HG03196 (cell line): ENCODE measurements at regions not wholly inside any gene's neighbourhood (a gene's known extent, or its start where the extent isn't known, plus 50 kb on each side); places are given as distances from the start of the nearest gene placed in this dataset.
"Not testable (repeated sequence)": the region's sequence is repeated elsewhere in the genome, so short reads cannot be mapped to it uniquely, and the experiment has no call there.

Experiments
- ATAC-seq: cut with Tn5 transposase; IDR thresholded peaks from one replicate; pipeline ENCODE4 v1.9.1; 2021; ENCODE audit not compliant: unreplicated experiment

DNA sequence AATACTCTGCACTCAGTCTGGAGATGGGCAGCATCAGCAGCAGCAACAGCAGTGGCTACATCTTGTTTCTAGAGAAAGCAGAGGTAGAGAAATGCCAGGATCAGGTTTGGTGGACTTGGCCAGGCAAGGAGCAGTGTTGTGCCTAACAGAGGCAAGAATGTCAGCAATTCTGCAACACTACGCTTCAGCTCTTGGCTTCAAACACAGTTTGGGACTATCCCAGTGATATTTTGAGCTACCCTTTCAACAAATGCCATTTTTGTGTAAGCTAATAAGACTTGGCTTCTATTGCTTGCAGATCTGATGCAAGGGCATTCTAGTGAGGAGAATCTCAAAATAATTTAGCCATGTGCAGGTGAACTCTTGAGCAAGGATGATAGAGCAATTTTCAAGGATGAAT, 271.3 kb downstream of the PCDH20 start:
- no peak for ATAC-seq

DNA sequence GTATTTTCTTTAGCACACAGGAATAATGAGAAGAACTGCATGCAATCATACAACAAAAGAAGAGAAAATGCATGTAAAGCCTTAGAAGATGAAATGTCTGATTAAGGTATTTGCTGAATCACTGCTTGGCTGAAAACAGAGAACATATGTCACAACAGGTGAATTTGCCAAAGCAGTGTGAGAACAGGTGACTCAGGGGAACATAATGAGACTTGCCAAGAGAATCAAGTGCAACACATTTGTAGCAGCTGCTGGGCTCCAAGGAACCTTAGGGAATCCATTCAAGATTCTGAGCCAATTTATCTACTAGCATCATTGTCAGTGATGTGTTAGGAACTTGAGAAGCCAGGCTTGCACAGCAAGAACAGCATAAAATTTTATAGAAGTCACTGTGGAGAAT, 273.1 kb downstream of the PCDH20 start:
- no peak for ATAC-seq

DNA sequence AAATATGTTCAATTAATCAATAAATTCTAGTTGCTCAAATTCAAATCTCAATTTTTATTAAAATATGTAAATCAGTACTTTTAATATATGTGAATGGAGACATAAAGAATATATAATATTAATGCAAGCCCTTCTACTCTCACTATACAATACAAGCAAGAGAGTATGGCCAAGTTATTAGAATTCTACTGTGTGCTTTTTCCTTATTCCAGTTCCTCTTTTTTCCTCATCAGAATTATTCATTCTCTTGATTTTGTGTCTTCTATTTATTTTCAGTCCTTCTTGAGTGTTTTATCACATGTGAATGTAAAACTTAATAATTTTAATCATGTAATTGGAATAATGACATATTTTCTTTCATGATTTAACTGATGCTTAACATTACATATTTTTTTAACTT, 276.8 kb downstream of the PCDH20 start:
- no peak for ATAC-seq

DNA sequence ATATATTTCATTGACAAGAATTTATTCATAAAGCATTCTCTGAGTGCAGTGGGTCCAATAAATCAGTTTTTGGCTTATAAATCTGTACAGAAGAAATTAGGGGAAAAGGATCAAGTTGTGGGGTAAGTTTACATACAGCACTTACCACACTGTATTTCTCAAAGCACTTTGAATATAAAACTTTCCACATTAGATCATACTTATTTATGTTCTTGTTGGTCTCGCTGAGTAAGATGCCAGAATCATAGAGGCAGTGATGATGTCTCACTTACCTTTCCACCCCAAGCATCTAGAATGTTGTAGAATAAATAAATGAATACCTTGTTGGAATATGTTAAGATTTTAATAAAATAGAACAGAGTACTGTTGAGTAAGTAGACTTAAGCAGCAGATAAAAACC, 279.1 kb downstream of the PCDH20 start:
- no peak for ATAC-seq

DNA sequence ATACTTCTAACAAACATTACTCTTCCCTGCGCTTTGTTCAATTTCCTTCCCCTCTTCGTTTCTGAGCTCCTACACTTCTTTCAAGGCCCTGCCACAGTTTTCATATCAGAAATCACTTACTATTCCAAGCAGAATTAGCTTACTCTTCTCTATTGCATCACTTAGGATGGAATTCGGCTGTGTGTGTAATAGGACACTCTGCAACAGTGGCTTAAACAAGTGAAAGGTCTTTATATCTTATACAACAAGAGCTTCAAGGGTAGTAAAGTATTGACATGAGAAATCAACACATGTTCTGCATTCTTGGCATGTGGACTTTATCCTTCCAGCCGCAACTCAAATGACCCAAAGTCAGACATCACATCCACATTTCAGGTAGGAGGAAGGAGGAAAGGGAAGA, 279.6 kb downstream of the PCDH20 start:
- no peak for ATAC-seq

DNA sequence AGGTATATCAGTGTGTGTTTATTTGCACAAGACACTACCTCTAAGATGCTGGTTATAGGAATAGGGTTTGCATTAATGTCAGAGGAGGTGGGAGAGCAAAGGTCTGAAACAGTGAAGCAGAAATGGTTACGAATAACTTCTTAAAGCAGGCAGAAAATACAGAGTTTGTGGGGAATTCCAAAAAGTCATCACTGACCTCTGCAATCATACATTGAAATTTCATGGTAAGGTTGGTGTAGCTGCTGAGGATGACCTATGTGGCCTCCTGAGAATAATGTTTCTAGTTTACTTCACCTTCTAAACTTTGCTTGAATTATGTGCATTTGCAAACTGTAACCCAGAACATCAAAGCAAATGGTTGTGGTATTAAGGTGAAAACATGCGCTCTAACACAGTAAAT, 280.1 kb downstream of the PCDH20 start:
- no peak for ATAC-seq

DNA sequence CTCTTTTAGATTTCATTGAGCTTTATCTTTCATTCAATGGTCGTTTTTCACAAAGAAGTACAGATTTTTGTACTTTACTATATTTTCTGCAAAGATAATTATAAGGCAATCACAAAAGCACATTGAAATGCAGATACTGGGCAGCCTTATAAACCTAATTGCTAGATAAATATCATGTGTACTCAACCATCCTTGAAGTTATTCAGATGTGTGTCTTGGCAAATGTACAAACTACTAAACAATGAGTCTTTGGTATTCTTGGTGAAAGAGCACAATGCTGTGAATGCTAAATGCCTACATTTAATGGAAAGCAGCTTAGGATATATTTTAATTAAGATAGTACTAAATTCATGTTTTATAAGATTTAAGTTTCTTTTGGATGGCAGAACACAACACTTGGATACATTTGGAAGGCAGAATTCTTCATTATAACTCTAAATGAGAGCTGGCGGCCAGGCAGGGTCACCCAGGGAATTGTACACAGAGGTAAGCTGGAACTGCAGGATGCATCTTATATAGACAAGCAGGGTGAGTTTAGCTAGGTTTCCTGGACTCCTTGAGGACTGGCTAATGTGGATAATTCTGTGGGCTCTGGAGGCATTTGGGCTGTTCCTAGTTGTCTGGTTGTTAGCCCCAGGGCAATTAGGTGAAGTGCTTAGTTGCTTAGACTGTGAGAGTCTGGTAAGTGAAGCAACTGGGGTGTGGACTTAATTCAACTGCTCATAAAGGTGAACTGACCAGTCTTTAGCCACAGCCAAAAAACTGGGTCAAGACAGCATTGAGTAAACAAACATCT, 286.6 kb downstream of the PCDH20 start:
- ATAC-seq = no peak

DNA sequence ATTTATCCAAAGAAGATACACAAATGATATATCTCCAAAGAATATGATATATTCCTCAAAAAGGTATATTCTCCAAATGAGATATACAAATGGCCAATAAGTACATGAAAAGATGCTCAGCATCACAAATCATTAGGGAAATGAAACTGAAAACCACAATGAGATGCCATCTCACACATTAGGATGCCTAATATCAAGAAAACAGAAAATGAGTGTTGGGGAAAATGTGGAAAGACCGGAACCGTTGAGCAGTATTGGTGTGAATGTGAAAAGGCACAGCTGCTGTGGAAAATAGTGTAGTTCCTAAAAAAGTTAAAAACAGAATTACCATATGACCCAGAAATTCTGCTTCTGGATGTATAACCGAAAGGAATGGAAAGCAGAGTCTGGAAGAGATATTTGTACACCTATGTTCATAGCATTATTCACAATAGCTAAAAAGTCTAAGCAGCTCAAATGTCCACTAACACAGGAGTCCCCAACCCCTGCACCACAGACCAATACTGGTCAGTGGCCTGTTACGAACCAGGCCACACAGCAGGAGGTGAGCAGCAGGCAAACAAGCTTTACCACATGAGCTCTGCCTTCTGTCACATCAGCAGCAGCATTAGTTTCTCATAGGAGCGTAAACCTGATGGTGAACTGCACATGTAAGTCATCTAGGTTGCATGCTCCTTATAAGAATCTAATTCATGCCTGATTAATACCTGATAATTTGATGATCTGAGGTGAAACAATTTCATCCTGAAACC, 291.9 kb downstream of the PCDH20 start:
- ATAC-seq = no peak

DNA sequence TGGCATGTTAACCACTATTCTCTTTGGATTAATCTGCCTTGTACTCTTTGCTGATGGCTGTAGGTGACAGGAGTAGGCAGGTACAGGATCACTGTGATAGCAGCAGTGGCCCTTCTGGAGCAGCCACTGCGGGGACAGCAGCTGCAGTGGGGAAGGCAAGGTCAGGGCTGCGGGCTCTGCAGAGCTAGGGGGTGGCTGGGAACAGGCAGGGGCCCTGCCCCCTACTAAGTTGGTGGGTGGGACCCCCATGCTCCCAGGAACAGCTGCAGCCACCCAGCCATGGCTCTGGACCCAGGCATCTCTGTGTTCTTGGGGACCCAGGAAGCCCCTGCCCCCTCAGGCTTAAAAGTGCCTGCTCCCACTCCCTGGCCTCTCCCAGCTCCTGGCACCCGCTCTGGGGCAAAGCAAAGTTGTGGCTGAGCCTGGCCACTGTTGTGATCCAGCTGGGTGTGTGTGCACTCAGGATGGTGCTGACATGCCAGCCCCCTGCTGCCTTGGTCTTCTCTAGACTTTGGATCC, 302.4 kb downstream of the PCDH20 start:
- ATAC-seq = no peak

DNA sequence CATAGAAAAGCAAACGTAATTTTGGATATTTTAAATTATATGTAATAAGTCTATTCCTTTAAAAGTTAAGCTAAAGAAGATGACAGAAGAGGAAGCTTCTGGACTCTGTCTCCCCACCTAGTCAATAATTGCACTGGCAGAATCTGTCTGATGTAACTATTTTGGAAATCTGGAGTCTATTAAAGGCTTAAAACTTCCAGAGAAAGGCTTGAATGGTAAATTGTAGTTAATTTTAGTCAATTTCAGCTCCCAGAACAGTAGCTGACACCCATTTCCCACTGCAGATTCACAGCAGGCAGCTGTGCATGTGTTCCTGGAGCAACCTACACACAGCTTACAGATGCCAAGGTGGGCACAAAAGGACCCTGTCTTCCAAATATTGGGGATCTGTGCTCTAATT, 304.1 kb downstream of the PCDH20 start:
- ATAC-seq = no peak

DNA sequence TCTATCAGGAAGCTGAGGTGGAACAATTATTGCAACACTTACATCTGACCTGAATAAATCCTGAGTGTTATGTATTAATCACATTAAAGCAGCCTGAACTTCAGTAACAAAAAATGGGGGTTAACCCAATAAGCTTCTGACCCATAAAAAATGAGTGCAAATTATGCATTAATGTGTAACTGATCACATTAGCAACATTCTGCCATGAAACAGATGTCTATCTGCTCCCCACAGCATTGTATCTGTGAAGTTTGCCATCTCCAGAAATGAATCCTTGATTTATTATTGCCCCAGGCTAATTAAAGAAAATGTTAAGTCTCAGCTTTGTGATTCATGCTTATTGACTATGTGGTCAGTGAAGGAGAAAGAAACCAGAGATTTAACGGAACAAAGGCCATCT, 304.9 kb downstream of the PCDH20 start:
- ATAC-seq = no peak

DNA sequence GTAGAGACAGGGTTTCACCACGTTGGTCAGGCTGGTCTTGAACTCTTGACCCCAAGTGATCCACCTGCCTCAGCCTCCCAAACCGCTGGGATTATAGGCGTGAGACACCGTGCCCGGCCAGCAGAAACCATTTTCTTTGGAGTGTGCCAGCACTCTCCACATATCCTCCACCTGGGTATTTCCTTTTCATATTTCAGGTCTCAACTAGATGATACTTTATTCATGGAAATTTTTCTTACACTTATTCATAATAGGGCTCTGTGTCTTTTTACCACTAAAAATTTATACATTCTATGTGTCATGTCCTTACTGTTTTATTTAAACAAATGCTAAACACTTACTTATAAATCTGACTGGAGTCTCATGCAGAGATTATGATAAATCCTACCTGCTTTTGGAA, 305.9 kb downstream of the PCDH20 start:
- no peak for ATAC-seq

DNA sequence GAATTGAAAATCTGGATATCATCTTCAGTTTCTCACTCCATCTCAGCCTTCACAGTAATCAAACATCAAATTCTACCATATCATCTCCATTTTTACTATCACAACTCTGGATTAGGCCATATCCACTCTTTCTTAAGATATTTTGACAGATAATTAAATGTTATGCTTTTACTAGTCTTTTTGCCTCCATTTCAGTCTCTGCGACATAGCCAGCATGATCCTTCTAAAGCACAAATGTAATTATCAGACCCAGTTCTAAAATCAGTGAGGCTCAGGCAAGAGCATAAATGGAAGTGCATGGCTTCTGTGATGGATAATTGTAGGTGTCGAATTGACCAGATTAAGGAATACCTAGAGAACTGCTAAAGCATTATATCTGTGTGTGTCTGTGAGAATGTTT, 307.7 kb downstream of the PCDH20 start:
- ATAC-seq = no peak

DNA sequence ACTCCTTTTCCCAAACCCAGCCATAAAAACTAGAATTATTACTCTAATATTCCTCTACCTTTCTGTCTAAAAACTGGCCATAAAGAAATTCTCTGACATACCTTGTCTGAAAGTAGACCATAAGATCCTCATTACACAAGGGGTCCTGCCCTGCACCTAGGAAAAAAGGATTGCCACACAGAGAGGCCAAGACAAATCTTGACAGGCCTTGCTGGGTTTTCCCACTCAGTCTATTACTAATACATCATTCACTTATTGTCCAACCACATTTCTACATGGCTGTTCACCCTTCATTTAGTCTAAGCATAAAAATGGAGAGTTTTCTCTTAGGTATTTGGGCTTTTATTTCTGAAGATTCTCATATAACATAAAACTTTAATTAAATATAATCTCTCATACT, 319.8 kb downstream of the PCDH20 start:
- ATAC-seq = no peak

DNA sequence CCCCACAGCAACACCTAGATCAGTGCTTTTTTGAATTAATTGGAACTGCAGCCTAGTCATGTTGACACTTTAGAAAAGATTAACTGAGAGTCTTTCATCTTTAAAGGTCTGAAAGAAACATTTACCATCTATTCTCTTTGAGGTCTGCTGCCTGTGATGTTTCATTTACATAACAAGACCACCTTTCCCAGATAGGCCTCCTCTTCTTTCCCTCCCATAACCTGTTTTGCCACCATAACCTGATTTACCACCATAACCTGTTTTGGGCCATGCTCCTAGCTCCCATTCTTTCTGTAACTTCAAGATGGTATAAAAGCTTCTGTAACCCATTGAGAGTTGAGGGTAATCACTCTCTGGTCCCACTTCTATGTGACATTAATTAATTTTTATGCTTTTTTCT, 320.8 kb downstream of the PCDH20 start:
- ATAC-seq = no peak

DNA sequence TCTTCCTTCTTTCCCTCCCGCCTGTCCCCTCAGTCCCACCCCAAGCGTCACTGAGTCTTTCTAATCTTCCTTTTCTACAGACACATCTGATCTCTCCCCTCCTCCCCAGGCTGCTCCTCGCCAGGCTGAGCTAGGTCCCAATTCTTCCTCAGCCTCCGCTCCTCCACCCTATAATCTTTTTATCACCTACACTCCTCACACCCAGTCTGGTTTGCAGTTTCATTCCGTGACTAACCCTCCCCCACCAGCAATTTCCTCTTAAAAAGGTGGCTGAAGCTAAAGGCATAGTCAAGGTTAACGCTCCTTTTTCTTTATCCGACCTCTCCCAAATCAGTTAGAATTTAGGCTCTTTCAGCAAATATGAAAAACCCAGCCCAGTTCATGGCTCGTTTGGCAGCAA, 325.8 kb downstream of the PCDH20 start:
- not testable (repeated sequence) for ATAC-seq

DNA sequence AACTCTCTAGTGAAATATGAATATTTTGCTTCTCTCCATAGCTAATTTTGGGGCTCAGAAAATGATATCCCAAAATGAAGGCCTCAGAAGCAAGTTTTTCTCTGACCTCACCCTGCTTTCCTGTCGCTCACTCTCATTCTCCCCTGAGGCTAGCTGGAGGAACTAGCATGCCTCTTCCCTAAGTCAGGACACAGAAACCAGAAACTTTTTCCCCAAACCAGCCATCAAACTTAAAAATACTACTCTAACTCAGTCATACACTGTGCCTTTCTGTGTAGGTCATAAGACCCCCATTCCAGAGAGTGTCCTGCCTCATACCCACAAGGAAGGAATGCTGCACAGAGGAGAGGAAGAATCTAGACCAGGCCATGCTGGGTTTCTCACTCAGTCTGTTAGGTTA, 329.6 kb downstream of the PCDH20 start:
- ATAC-seq = no peak

DNA sequence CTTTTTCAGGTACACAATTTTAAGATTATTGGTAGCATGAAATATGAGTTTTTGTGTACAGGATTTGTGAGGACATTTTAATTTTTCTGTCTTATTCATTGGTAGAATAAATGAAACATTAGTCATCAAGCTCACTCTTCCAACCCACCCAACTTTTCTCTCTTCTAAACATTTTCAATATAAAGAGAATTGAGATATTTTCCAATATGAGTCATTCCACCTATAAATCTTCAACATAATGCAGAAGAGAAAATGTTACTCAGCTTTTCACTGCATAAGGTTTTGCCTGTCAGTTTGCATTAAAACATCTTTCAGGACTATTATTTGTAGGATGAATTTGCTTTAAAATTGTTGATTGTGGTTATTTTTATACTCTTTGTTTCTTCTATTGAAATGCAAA, 330.7 kb downstream of the PCDH20 start:
- no peak for ATAC-seq

DNA sequence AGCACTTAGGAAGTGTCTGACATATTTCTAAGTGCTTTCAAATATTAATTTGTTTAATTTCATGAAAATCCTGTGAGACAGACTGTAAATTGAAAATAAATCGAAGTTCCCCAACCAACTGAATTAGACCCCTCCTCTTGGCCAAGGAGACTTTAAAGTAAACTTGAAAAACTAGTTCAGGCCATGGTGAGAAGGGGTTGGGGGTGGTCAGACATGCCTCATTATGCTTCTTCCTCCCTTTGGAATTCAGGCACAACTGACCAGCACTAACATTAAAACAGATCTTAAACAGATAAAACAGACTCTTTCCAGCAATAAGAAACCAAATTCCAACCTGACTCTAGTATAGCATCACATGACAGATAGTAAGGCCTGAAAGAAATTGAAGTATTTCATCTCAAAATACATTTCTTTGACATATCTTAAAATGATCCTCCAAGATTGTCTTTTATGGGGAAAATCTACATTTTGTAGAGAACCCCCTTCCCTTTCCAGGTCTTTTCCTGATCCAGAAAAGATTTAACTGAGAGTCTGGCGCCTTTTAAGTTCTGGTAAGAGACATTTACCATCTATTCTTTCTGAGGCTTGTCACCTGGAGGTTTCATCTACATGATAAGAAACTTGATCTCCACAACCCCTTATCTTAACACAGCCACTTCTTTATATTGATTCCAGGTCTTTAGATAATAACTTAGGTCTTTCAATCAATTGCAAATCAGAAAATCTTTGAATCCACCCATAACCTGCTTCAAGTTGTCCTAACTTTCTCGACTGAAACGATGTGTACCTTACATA, 336.5 kb downstream of the PCDH20 start:
- no peak for ATAC-seq

DNA sequence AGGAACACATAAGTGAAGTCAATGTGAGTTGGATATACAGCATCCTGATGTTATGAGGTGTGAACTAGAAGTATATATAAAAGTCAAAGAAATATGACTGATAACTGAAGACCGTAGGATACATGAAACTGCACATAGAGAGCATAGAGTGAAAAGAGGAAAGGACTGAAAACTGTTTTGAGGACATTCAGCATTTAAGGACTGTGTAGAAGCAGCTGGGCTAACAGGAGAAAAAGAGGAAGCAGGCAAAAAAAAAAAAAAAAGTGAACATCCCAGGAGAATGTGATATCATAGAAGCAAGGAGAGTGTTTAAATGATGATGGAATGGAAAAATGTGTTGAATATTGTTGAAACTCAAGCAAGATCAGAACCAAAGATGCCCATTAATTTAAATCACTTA, 363.5 kb downstream of the PCDH20 start:
- no peak for ATAC-seq

DNA sequence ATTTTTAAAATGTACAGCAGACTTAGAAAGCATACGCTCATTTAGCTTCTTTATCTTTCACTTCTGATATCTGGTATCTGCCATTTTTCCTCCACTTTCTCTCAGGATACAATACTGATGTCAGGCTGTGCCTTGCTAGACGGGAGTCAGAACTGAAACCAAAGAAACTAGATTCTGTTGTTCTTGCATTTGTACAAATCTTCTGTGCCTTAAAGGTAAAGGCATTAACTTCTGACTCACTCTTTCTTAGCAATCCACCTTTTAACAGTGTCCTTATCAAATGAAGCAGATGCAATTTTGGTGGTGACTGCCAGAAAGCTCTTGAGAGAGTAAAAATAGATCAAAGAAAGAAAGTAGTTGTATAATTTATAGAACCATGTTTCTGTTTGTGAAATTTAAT, 370.4 kb downstream of the PCDH20 start:
- no peak for ATAC-seq

DNA sequence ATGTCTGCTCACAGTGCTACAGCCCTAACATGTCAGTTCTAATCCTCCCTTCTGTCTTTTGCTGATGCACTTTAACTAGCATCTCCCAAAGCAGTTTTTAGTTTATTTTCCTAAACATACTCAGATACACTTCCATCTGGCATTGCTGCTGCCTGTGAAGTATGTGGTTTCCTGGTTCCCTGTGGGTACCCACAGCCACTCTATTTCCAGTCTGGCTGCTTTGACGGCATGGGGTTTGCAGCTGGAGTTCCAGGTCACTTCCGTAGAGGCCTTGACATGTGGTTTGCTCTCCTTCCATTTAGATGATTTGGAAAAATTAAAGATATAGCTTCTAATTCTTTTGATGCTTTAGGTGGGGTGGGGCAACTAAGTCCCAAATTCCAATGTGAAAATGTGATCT, 375.5 kb downstream of the PCDH20 start:
- no peak for ATAC-seq
